ENCODE measurements at regions not wholly inside any gene's neighbourhood (a gene's known extent, or its start where the extent isn't known, plus 50 kb on each side); places are given as distances from the start of the nearest gene placed in this dataset.

DNA sequence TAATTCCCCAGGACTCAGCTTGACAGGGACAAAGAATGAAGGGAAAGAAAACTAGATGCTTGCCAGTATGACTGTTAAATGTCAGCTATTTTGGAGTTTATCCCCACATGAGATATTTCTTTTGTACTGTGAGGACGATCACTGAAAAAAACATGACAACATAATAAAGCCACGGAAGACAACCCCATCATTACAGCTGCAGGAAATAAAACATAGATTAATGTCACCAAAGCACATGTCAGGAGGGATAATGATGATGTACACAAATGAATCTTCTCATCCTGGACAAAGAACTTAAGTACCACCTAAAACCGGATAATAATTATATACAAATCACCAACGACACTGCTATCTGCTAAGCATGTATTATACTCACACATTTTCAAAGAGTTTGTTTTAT is 84.6 kb upstream of the GRIP1 start:
- no peak for TF ChIP-seq ZNF274 (IDR thresholded peaks at IDR 0.05; ENCODE audit: low read depth, low read length)
- no peak for TF ChIP-seq SUZ12 (IDR thresholded peaks at IDR 0.05; ENCODE audit: extremely low read depth, insufficient read depth, insufficient read length)

Data from NT2/D1 (cell line).